ENCODE measurements at regions not wholly inside any gene's neighbourhood (a gene's known extent, or its start where the extent isn't known, plus 50 kb on each side); places are given as distances from the start of the nearest gene placed in this dataset.
A peak's percentile ranks its signal among the peaks of the same experiment; 100 is the strongest.

DNA sequence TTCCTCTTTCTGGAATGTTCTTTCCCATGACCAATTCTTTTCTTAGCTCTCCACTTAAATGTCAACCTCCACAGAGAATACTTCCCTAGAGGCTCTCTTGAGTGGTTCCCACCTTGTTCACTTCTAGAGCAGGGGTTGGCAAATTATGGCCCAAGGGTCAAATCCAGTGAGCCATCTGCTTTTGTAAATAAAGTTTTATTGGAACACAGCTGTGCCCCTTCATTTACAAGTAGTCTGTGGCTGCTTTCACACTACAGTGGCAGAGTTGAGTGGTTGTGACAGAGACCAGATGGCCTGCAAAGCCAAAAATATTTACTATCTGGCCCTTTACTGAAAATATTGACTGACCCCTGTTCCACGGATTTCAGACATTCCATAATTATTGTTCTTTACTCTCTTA is 166.2 kb downstream of the WNT5A start:
- no peaks in the 10 kb centered on the region for H3K36me3 ChIP-seq (ENCODE audit: insufficient read depth, low read length)
- no peak overlapping the region for H3K4me3 ChIP-seq (ENCODE audit: low read length)
- no peaks in the 10 kb centered on the region for H3K4me1 ChIP-seq (ENCODE audit: control insufficient read depth, insufficient read depth, low read length)
- no peak overlapping the region for H3K9ac ChIP-seq (ENCODE audit: low read depth, low read length)
- H3K4me2 ChIP-seq (ENCODE audit: low read length) = no peak overlapping the region
- no peaks in the 10 kb centered on the region for H3K27me3 ChIP-seq (ENCODE audit: control insufficient read depth, insufficient read depth, low read length)
- no peaks in the 10 kb centered on the region for H3K9me3 ChIP-seq (replicated peaks; ENCODE audit: low read length)

DNA sequence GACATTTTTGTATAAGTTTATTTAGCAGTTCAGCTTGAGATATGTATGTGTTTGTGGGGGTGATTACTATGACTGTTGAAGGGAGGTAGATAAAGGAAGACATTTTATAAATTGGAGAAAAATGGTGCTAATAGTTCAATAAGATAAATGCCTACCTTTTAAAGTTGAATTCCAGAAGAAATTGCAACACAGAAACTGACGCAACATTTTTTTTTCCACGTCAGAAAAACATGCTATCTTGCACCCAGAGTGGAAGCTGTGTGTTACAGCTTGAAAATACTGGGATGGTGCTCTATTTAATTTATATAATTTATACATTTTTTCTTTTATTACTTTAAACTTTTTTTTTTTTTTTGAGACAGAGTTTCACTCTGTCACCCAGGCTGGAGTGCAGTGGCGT is 171.7 kb downstream of the WNT5A start:
- no peaks in the 10 kb centered on the region for H3K36me3 ChIP-seq (ENCODE audit: insufficient read depth, low read length)

DNA sequence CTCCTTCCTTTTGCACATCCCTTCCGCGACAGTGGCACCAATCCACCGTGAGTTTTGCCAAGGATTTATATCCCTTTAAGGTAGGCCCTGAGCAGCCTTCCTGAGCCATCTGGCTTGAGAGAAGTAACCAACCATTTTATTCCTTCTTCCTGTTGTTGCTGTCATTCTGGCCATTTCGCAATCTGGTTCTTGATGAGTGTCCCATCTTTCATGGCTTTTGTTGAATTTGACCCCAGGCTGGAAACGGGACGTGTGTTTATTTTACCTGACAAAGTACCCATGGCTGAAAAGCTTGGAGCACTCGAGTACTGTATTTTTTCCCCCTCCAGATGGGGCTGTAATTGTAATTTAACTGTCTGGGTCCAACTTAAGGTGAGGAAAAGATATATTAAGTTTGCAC is 173.4 kb downstream of the WNT5A start:
- no peak overlapping the region for H3K9ac ChIP-seq (ENCODE audit: low read depth, low read length)
- H3K27me3 ChIP-seq (ENCODE audit: control insufficient read depth, insufficient read depth, low read length) = no peaks in the 10 kb centered on the region
- H3K4me3 ChIP-seq (ENCODE audit: low read length) = no peak overlapping the region
- H3K36me3 ChIP-seq (ENCODE audit: insufficient read depth, low read length) = no peaks in the 10 kb centered on the region
- H3K4me1 ChIP-seq (ENCODE audit: control insufficient read depth, insufficient read depth, low read length) = peaks cover 7% of the 10 kb centered on the region
- no peak overlapping the region for H3K4me2 ChIP-seq (ENCODE audit: low read length)
- H3K9me3 ChIP-seq (replicated peaks; ENCODE audit: low read length) = no peaks in the 10 kb centered on the region

More for the DNA sequence above, 171.7 kb downstream of the WNT5A start:
- Histone ChIP-seq H3K9ac (ENCODE audit: low read depth, low read length) (no peak overlapping the region), H3K4me1 (ENCODE audit: control insufficient read depth, insufficient read depth, low read length) (peaks cover 7% of the 10 kb centered on the region), H3K27me3 (ENCODE audit: control insufficient read depth, insufficient read depth, low read length) (no peaks in the 10 kb centered on the region), H3K9me3 (replicated peaks; ENCODE audit: low read length) (no peaks in the 10 kb centered on the region), H3K4me3 (ENCODE audit: low read length) (no peak overlapping the region), H3K4me2 (ENCODE audit: low read length) (no peak overlapping the region)

DNA sequence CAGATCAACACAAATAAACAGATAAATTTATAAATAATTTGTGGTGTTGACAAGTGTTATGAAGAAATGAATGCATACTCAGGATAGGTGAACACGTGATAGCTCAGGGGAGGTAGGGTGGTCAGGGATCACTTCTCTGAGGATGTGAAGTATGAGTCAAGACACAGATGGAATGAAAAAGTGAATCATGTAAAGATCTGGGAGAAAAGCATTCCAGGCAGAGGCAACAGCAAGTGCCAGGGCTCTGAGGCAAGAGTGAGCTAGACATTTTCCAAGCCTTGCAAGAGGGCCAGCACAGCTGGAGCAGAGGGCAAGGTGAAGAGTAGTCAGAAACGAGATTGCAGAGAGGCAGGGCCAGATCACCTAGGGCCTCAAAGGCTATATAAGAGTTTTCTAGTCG is 177.8 kb downstream of the WNT5A start:
- no peak overlapping the region for H3K4me3 ChIP-seq (ENCODE audit: low read length)
- no peaks in the 10 kb centered on the region for H3K27me3 ChIP-seq (ENCODE audit: control insufficient read depth, insufficient read depth, low read length)
- no peaks in the 10 kb centered on the region for H3K36me3 ChIP-seq (ENCODE audit: insufficient read depth, low read length)
- H3K4me2 ChIP-seq (ENCODE audit: low read length) = no peak overlapping the region
- peaks cover 13% of the 10 kb centered on the region for H3K4me1 ChIP-seq (ENCODE audit: control insufficient read depth, insufficient read depth, low read length)
- no peaks in the 10 kb centered on the region for H3K9me3 ChIP-seq (replicated peaks; ENCODE audit: low read length)
- no peak overlapping the region for H3K9ac ChIP-seq (ENCODE audit: low read depth, low read length)

DNA sequence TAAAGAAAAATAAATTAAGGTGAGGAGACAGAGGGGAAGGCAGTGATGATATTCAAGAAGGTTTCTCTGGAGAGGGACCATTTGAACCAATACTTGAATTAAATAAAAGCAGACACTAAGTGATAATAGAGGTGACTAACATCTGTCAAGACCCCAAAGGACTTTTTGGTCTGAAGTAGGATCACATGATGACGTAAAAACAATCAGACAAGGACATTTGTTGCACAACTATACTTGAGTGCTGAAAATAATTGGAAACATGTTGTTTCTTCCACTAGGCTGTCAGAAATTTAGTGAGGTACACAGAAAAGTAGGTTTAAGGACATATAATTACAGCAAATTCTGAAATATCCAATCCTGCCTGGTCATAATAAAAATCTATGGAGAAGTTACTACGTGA is 179.5 kb downstream of the WNT5A start:
- Histone ChIP-seq H3K36me3 (ENCODE audit: insufficient read depth, low read length) (no peaks in the 10 kb centered on the region), H3K27me3 (ENCODE audit: control insufficient read depth, insufficient read depth, low read length) (no peaks in the 10 kb centered on the region), H3K9ac (ENCODE audit: low read depth, low read length) (no peak overlapping the region), H3K4me2 (ENCODE audit: low read length) (no peak overlapping the region), H3K9me3 (replicated peaks; ENCODE audit: low read length) (no peaks in the 10 kb centered on the region), H3K4me3 (ENCODE audit: low read length) (no peak overlapping the region), H3K4me1 (ENCODE audit: control insufficient read depth, insufficient read depth, low read length) (peaks cover 13% of the 10 kb centered on the region)

DNA sequence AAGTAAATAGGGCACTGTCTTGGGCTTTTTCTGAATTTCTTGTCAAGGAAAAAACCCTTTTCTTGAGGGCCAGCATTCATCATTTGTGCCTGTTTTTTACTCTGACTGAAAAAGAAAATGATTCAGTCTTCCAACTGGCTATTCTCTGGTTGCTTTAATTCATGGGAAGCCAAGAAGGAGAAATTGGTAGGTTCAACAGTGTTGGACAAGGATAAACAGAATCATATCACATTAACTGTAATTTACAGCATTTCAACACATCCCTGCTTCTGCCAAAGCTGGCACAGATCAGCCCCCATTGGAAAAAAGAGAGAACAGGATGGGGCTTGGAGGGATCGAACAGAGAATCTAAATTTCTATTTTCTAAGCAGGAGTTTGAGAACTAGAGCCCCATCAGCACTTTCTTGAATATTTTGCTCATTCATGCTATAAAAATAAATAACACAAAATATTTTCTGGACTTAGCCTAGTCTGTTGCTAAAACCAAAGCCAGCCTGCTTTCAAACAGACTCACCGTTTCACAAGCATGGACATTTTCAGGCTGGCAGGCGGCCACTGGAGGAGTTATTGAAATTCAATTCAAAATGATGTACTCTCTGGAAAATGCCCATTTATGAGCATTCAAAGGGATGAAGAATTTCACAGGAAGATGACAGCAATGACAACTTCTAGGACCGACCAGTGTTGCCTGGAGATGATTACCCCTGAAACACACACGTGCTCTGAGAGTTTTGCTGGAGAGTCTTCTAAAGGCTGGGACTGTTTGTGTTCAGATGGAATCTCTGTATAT is 181.2 kb downstream of the WNT5A start:
- Histone ChIP-seq H3K36me3 (ENCODE audit: insufficient read depth, low read length) (no peaks in the 10 kb centered on the region), H3K27me3 (ENCODE audit: control insufficient read depth, insufficient read depth, low read length) (no peaks in the 10 kb centered on the region), H3K9ac (ENCODE audit: low read depth, low read length) (peak overlapping the region; percentile 58), H3K4me2 (ENCODE audit: low read length) (peak overlapping the region; percentile 50), H3K9me3 (replicated peaks; ENCODE audit: low read length) (no peaks in the 10 kb centered on the region), H3K4me3 (ENCODE audit: low read length) (peak overlapping the region; percentile 46), H3K4me1 (ENCODE audit: control insufficient read depth, insufficient read depth, low read length) (peaks cover 13% of the 10 kb centered on the region)

DNA sequence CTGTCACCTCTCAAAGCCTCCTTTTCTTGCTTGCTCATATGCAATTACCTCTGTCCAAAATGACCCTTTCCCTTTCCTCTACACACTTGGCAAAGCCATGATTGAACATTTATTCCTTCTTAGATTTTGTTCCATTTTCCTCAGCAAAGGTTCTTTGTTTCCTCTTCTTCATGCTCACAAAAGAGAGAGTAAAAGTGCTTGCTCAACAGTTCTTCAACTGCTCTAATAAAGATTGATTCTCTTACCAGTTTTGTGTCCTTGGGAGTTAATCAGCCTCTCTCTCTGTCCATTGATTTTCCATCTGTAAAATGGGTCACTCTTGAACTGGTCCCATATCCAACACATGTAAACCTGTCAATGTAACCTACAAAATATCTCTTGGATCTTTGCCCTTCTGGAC is 186.4 kb downstream of the WNT5A start:
- Histone ChIP-seq H3K9me3 (replicated peaks; ENCODE audit: low read length) (no peaks in the 10 kb centered on the region), H3K27me3 (ENCODE audit: control insufficient read depth, insufficient read depth, low read length) (no peaks in the 10 kb centered on the region), H3K4me2 (ENCODE audit: low read length) (no peak overlapping the region), H3K36me3 (ENCODE audit: insufficient read depth, low read length) (no peaks in the 10 kb centered on the region), H3K9ac (ENCODE audit: low read depth, low read length) (no peak overlapping the region), H3K4me3 (ENCODE audit: low read length) (no peak overlapping the region), H3K4me1 (ENCODE audit: control insufficient read depth, insufficient read depth, low read length) (peaks cover 13% of the 10 kb centered on the region)

DNA sequence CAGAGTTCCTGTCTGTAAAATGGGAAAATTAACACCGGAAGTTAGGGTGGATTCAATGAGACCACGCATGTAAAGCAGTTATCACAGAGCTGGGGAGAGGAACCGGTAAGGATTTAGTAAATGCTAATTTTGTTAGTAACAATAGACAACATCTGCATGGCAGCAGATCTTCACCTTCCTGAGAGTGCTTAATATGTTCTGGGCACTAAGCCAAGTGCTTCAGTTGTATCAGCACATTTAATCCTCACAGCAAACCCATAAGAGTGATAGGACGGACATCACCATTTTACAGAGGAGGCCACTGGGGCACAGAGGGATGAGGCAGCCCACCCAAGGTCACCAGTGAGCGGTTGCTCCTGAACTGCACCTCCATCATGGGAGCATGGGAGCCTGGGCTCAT is 189.4 kb downstream of the WNT5A start:
- no peak overlapping the region for H3K4me3 ChIP-seq (ENCODE audit: low read length)
- no peaks in the 10 kb centered on the region for H3K9me3 ChIP-seq (replicated peaks; ENCODE audit: low read length)
- no peaks in the 10 kb centered on the region for H3K36me3 ChIP-seq (ENCODE audit: insufficient read depth, low read length)
- no peak overlapping the region for H3K9ac ChIP-seq (ENCODE audit: low read depth, low read length)
- H3K4me2 ChIP-seq (ENCODE audit: low read length) = no peak overlapping the region
- H3K27me3 ChIP-seq (ENCODE audit: control insufficient read depth, insufficient read depth, low read length) = no peaks in the 10 kb centered on the region
- H3K4me1 ChIP-seq (ENCODE audit: control insufficient read depth, insufficient read depth, low read length) = peaks cover 7% of the 10 kb centered on the region

DNA sequence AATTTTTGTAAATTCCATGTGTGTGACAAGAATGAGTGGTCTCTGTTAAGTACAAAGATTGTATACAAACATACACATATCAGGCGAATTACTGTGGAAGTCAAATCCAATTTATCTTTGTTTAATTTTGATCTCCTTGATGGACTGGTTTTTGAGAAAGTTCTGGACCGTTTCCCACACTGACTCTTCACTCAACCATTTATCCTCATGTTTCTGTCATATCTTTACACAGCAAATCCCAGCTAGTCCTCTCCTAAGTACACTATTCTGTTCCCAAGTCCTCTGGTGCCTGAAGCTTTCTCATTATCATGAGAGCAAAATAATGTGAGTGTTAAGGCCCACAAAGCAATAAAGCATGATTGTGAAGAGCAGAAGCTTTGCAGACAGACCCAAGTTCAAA is 189.9 kb downstream of the WNT5A start:
- no peak overlapping the region for H3K9ac ChIP-seq (ENCODE audit: low read depth, low read length)
- H3K4me1 ChIP-seq (ENCODE audit: control insufficient read depth, insufficient read depth, low read length) = peaks cover 7% of the 10 kb centered on the region
- no peak overlapping the region for H3K4me3 ChIP-seq (ENCODE audit: low read length)
- H3K9me3 ChIP-seq (replicated peaks; ENCODE audit: low read length) = no peaks in the 10 kb centered on the region
- no peak overlapping the region for H3K4me2 ChIP-seq (ENCODE audit: low read length)
- H3K27me3 ChIP-seq (ENCODE audit: control insufficient read depth, insufficient read depth, low read length) = no peaks in the 10 kb centered on the region
- no peaks in the 10 kb centered on the region for H3K36me3 ChIP-seq (ENCODE audit: insufficient read depth, low read length)

DNA sequence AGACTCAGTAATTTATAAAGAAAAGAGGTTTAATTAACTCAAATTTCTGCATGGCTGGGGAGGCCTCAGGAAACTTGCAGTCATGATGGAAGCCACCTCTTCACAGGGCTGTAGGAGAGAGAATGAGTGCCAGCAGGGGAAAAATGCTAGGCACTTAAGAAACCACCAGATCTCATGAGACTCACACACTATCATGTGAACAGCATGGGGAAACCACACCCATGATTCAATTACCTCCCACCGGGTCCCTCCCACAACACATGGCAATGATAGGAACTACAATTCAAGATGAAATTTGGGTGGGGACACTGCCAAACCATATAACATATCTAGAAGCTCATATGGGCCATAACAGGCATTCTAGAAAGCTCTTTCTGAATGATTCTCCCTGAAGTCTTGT is 190.3 kb downstream of the WNT5A start:
- no peak overlapping the region for H3K4me2 ChIP-seq (ENCODE audit: low read length)
- H3K36me3 ChIP-seq (ENCODE audit: insufficient read depth, low read length) = no peaks in the 10 kb centered on the region
- no peak overlapping the region for H3K9ac ChIP-seq (ENCODE audit: low read depth, low read length)
- no peaks in the 10 kb centered on the region for H3K9me3 ChIP-seq (replicated peaks; ENCODE audit: low read length)
- H3K27me3 ChIP-seq (ENCODE audit: control insufficient read depth, insufficient read depth, low read length) = no peaks in the 10 kb centered on the region
- H3K4me3 ChIP-seq (ENCODE audit: low read length) = no peak overlapping the region
- peaks cover 7% of the 10 kb centered on the region for H3K4me1 ChIP-seq (ENCODE audit: control insufficient read depth, insufficient read depth, low read length)

DNA sequence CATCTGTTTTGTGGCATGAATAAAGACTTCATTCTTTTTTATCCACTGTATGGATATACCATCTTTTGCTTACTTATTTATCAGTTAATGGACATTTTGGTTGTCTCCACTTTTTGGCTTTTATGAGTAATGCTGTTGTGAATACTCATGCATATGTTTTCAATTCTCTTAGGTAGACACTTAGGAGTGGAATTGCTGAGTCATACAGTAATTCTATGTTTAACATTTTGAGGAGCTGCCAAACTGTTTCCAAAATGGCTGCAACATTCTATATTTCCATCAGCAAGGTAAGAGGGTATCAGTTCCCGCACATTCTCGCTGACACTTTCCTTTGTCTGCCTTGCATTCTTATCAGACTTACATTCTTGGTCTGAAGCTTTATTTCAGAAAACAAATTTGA is 191.1 kb downstream of the WNT5A start:
- H3K4me2 ChIP-seq (ENCODE audit: low read length) = no peak overlapping the region
- H3K9ac ChIP-seq (ENCODE audit: low read depth, low read length) = no peak overlapping the region
- no peaks in the 10 kb centered on the region for H3K9me3 ChIP-seq (replicated peaks; ENCODE audit: low read length)
- H3K36me3 ChIP-seq (ENCODE audit: insufficient read depth, low read length) = no peaks in the 10 kb centered on the region
- H3K4me1 ChIP-seq (ENCODE audit: control insufficient read depth, insufficient read depth, low read length) = peaks cover 7% of the 10 kb centered on the region
- no peaks in the 10 kb centered on the region for H3K27me3 ChIP-seq (ENCODE audit: control insufficient read depth, insufficient read depth, low read length)
- no peak overlapping the region for H3K4me3 ChIP-seq (ENCODE audit: low read length)

DNA sequence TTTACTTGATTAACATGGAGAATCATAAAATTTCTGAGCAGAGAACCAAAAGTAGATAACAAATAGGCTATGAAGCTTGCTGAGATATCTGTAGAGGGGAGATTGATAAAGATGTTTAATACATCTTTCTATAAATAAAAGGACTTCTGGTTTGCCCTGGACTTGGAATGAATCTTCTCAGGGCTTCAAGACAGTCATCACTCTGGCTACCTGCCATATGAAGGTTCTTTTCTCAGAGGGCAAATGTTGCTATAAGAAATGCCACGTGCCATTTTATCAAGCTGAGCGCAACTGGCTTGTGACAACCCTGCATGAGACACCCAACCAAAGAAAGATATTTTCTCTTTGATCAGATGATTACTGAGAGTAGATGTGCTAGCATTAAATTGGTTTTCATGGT is 192.5 kb downstream of the WNT5A start:
- no peak overlapping the region for H3K9ac ChIP-seq (ENCODE audit: low read depth, low read length)
- no peaks in the 10 kb centered on the region for H3K27me3 ChIP-seq (ENCODE audit: control insufficient read depth, insufficient read depth, low read length)

More for the DNA sequence above, 192.5 kb downstream of the WNT5A start:
- Histone ChIP-seq H3K36me3 (ENCODE audit: insufficient read depth, low read length) (no peaks in the 10 kb centered on the region), H3K9me3 (replicated peaks; ENCODE audit: low read length) (no peaks in the 10 kb centered on the region), H3K4me1 (ENCODE audit: control insufficient read depth, insufficient read depth, low read length) (peaks cover 7% of the 10 kb centered on the region), H3K4me3 (ENCODE audit: low read length) (no peak overlapping the region), H3K4me2 (ENCODE audit: low read length) (no peak overlapping the region)
